BE2C (cell line): ENCODE measurements at regions not wholly inside any gene's neighbourhood (a gene's known extent, or its start where the extent isn't known, plus 50 kb on each side); places are given as distances from the start of the nearest gene placed in this dataset.
"Not testable (repeated sequence)": the region's sequence is repeated elsewhere in the genome, so short reads cannot be mapped to it uniquely, and the experiment has no call there.

ENCODE experiments used
- DNase-seq: peaks from one replicate; pipeline ENCODE4 v3.0.0-alpha.2; 2020
- H3K27me3 ChIP-seq: fragments of 250-450 bp; sonication (Bioruptor Pico); 2 replicates; pipeline ENCODE4 v1.5.1; 2020; ENCODE audit warnings: mild to moderate bottlenecking
- H3K36me3 ChIP-seq: fragments of 250-450 bp; sonication (Bioruptor Pico); 2 replicates; pipeline ENCODE4 v1.5.1; 2020; ENCODE audit warnings: mild to moderate bottlenecking
- H3K4me1 ChIP-seq: fragments of 250-450 bp; sonication (Bioruptor Pico); 2 replicates; pipeline ENCODE4 v1.5.1; 2020
- H3K4me3 ChIP-seq: 2 replicates; pipeline ENCODE4 v1.5.1; 2011; ENCODE audit warnings: low read depth, low read length
- H3K9me3 ChIP-seq: fragments of 250-450 bp; sonication (Bioruptor Pico); 2 replicates; pipeline ENCODE4 v1.5.1; 2020
- TF ChIP-seq, protein P1 (sequence below): IDR thresholded peaks from 2 replicates; pipeline ENCODE4 v1.5.1; 2012; ENCODE audit warnings: mild to moderate bottlenecking, low read depth, low read length

DNA sequence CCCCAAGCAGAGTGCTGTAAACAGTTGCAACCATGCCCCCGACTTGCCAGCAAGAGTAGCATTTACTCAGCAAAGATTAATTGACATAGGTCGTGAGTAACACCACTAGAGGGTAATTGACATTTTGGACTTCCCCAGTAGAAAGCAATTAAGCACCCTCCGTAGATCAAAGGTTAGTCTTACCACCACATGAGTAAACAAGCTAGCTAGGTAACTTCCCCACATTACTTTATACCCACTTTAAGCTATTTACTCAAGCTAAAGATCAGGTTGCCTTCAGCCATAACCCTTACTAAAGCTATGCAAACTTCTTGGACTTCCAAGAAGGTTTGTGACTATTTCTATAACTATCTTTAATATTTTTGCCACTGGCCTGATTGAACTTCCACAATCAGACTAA is 1072.7 kb downstream of the OTOL1 start:
- H3K9me3 ChIP-seq: no peaks in the 10 kb centered on the region
- no peak for DNase-seq
- no peak overlapping the region for H3K4me3 ChIP-seq
- TF ChIP-seq, protein P1, sequence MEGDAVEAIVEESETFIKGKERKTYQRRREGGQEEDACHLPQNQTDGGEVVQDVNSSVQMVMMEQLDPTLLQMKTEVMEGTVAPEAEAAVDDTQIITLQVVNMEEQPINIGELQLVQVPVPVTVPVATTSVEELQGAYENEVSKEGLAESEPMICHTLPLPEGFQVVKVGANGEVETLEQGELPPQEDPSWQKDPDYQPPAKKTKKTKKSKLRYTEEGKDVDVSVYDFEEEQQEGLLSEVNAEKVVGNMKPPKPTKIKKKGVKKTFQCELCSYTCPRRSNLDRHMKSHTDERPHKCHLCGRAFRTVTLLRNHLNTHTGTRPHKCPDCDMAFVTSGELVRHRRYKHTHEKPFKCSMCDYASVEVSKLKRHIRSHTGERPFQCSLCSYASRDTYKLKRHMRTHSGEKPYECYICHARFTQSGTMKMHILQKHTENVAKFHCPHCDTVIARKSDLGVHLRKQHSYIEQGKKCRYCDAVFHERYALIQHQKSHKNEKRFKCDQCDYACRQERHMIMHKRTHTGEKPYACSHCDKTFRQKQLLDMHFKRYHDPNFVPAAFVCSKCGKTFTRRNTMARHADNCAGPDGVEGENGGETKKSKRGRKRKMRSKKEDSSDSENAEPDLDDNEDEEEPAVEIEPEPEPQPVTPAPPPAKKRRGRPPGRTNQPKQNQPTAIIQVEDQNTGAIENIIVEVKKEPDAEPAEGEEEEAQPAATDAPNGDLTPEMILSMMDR: no peak
- H3K4me1 ChIP-seq: no peaks in the 10 kb centered on the region; the same call in 1 of the 2 replicates
- H3K27me3 ChIP-seq: no peaks in the 10 kb centered on the region
- no peaks in the 10 kb centered on the region for H3K36me3 ChIP-seq

DNA sequence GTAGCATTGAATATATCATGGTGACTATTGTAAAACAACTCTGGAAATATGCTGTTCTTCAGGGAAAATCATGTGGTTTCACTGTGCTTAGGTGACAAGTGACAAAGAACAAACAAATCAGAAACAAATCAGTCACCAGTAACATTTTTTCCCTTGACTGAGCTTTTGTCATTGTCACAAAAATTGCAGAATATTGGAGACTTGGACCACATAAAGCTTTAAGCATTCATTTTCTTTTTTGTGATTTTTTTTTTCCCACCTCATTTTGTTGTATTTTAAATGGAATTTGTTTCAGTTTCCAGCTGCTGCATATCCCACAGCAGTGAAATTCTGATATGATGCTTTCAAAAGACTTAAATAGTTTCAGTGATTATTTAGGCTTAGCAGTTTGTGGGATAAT is 1088.4 kb downstream of the OTOL1 start:
- no peaks in the 10 kb centered on the region for H3K9me3 ChIP-seq
- no peaks in the 10 kb centered on the region for H3K4me1 ChIP-seq
- TF ChIP-seq, protein P1: no peak
- DNase-seq: no peak
- H3K27me3 ChIP-seq: no peaks in the 10 kb centered on the region
- no peaks in the 10 kb centered on the region for H3K36me3 ChIP-seq
- no peak overlapping the region for H3K4me3 ChIP-seq

DNA sequence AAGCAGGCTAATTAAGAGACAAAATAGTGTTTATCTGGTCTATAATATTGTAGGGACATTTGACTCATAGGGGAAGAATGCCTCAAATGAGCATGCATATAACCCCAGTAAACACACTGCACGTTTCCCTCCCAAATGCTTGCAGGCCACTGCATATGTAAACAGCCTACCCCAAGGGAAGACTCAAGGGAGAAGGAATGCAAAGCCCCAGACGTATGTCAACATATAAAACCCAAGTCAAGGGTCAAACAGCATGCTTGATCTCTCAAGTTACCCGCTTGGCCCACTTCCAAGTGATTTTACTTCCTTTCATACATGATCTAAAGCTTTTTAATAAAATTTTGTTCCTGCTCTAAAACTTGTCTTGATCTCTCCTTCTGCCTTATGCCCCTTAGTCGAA is 1090.0 kb downstream of the OTOL1 start:
- Histone ChIP-seq H3K4me1 (no peaks in the 10 kb centered on the region), H3K27me3 (no peaks in the 10 kb centered on the region), H3K9me3 (no peaks in the 10 kb centered on the region), H3K4me3 (no peak overlapping the region), H3K36me3 (no peaks in the 10 kb centered on the region)
- TF ChIP-seq, protein P1: no peak
- DNase-seq: no peak

DNA sequence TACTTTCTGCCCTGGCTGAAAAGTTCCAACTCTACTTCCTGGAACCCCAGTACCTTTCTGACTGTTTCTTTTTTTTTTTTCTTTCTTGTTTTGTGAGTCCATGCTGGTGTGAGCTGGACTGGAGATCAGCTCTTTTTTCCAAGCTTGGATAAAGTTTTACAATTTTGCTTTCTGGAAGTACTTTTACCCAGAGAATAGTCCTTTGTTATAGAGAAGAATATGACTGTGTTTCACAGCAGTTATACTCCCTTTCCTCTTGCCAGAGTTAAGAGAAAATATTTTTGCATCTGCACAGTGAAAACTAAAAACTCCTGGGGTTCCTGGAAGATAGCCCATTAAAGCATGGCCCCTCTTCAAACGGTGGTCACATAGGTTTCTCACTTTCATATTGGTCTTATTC is 1100.6 kb downstream of the OTOL1 start:
- Histone ChIP-seq H3K36me3 (no peaks in the 10 kb centered on the region), H3K9me3 (no peaks in the 10 kb centered on the region), H3K27me3 (no peaks in the 10 kb centered on the region), H3K4me1 (no peaks in the 10 kb centered on the region), H3K4me3 (no peak overlapping the region)
- TF ChIP-seq, protein P1: no peak
- DNase-seq: no peak

DNA sequence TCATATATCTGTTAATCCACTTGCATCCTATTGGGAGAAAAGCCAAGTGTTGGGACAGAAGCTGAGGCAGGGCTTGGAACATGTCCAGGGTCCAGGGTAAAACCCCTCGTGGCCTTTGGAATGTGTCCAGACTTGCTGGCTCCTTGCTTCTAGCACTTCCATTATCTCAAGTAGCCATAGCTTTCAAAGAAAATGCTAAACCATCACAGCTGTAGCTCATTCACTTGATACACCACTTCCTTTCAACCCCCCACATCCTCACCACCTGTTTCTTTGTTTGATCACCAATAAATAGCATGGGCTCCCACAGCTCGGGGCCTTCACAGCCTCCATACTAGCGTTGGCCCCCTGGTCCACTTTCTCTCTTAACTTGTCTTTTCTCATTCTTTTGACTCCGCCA is 1101.9 kb downstream of the OTOL1 start:
- not testable (repeated sequence) for H3K36me3 ChIP-seq
- DNase-seq: peak; percentile 35

GRCh38 chr3:162599742-162600141 is 1103.1 kb downstream of the OTOL1 start:
- not testable (repeated sequence) for H3K27me3 ChIP-seq, H3K4me1 ChIP-seq, H3K4me3 ChIP-seq, DNase-seq, H3K36me3 ChIP-seq, H3K9me3 ChIP-seq

More for the DNA sequence above, 1101.9 kb downstream of the OTOL1 start:
- H3K4me1 ChIP-seq, H3K9me3 ChIP-seq, H3K4me3 ChIP-seq, H3K27me3 ChIP-seq: not testable (repeated sequence)

DNA sequence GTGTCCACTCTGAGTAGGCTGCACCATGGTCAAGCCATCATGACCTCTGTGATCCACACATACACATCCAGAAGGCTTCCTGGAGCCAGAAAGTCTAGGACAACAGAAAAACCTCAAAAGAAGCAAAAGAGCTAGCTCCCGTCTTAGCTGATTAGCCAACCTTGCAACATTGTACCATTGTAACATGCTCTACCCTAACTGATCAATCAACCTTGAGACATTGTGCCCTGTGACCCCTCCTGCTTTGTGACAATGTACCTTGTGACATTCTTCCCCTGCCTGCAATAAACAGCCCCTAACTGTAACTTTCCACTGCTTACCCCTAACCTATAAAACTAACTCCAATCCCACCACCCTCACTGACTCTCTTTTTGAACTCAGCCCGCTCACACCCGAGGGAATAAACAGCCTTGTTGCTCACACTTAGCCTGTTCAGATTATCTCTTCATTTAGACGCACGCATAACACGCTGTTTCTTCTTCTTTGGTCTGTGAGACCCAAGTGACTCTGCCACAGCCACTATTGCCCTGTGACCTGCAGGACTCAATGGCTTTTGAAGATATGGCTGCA is 1104.6 kb downstream of the OTOL1 start:
- Histone ChIP-seq H3K27me3 (no peaks in the 10 kb centered on the region), H3K36me3 (no peaks in the 10 kb centered on the region), H3K4me3 (no peak overlapping the region), H3K4me1 (no peaks in the 10 kb centered on the region), H3K9me3 (no peaks in the 10 kb centered on the region)
- no peak for DNase-seq
- TF ChIP-seq, protein P1: no peak
